Neural cell (in vitro differentiated cells): ENCODE measurements at regions not wholly inside any gene's neighbourhood (a gene's known extent, or its start where the extent isn't known, plus 50 kb on each side); places are given as distances from the start of the nearest gene placed in this dataset.

Experiments used
- CTCF ChIP-seq: fragments of 450-650 bp; IDR thresholded peaks from 2 replicates; pipeline ENCODE4 v1.5.1; 2014; ENCODE audit warnings: antibody characterized with exemption, mild to moderate bottlenecking, moderate library complexity; ENCODE audit not compliant: poor library complexity, severe bottlenecking
- EP300 ChIP-seq: fragments of 450-650 bp; conservative IDR thresholded peaks from 2 replicates; pipeline ENCODE4 v1.6.1; 2014; ENCODE audit warnings: antibody characterized with exemption, mild to moderate bottlenecking, moderate library complexity; ENCODE audit not compliant: poor library complexity, severe bottlenecking
- EZH2 ChIP-seq: fragments of 200-600, 300-800 bp; shearing (Covaris generic), sonication (generic); IDR thresholded peaks from 2 replicates; pipeline ENCODE4 v1.6.1; 2014; ENCODE audit warnings: antibody characterized with exemption, low read length, borderline replicate concordance, mild to moderate bottlenecking; ENCODE audit not compliant: insufficient read depth, poor library complexity, severe bottlenecking
- MXI1 ChIP-seq: fragments of 450-650 bp; conservative IDR thresholded peaks from 2 replicates; pipeline ENCODE4 v1.6.1; 2014; ENCODE audit warnings: antibody characterized with exemption, mild to moderate bottlenecking; ENCODE audit not compliant: poor library complexity, severe bottlenecking
- POLR2AphosphoS5 ChIP-seq: IDR thresholded peaks from 2 replicates; pipeline ENCODE4 v1.6.1; 2012
- RAD21 ChIP-seq: fragments of 450-650 bp; conservative IDR thresholded peaks from 2 replicates; pipeline ENCODE4 v1.6.1; 2014; ENCODE audit warnings: antibody characterized with exemption, mild to moderate bottlenecking, moderate library complexity
- SMC3 ChIP-seq: fragments of 450-650 bp; conservative IDR thresholded peaks from 2 replicates; pipeline ENCODE4 v1.6.1; 2014; ENCODE audit warnings: antibody characterized with exemption, mild to moderate bottlenecking, moderate library complexity; ENCODE audit not compliant: poor library complexity
- TAF1 ChIP-seq: IDR thresholded peaks from 2 replicates; pipeline ENCODE4 v1.6.1; 2012; ENCODE audit warnings: low read depth

GRCh38 chr5:82850393-82850792, 226.8 kb downstream of the TMEM167A start:
- TF ChIP-seq CTCF, result no peak
- no peak for TF ChIP-seq EP300
- no peak for TF ChIP-seq TAF1
- no peak for TF ChIP-seq MXI1
- no peak for TF ChIP-seq POLR2AphosphoS5
- no peak for TF ChIP-seq EZH2
- no peak for TF ChIP-seq SMC3
- no peak for TF ChIP-seq RAD21
